ENCODE measurements at regions not wholly inside any gene's neighbourhood (a gene's known extent, or its start where the extent isn't known, plus 50 kb on each side); places are given as distances from the start of the nearest gene placed in this dataset.

DNA sequence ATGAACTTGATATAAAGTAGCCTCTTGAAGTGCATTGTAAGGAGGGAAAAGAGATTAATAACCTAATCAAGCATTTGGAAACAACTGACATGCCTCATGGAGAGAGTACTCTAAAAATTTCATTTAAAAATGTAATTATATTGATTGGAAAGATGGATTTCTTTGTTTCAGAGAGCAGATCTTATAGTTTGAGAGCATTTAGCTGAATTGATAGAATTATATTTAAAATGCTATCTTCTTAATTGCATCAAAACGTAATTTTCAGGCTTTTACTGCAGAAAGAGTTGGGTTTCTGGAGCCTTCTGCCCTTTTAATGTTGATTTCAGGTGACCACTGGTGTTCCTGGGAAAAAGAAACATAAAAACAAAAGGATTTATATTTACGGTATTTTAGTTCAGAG lies 130.6 kb downstream of the EDN3 start:
- no peak for DNase-seq (ENCODE audit: low read depth in 2 of 2)

DNA sequence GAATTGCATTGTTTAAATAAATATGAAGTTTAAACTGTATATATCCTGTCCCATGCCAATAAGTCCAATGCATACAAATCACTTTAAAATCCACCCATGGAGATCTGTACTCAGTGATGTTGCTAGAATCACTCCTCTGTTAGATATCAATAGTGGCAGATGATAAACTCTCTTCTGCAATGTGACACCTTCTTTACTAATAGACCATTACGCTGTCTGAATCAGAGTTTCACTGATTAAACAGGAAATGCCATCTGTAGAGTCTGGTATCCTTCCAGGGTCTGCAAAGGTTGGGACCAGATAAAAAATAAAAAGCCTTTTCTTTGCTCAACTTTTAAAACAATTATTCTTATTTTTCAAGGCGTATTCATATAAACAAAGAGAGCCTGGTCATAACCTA lies 134.5 kb downstream of the EDN3 start:
- no peak for DNase-seq (ENCODE audit: low read depth in 2 of 2)

DNA sequence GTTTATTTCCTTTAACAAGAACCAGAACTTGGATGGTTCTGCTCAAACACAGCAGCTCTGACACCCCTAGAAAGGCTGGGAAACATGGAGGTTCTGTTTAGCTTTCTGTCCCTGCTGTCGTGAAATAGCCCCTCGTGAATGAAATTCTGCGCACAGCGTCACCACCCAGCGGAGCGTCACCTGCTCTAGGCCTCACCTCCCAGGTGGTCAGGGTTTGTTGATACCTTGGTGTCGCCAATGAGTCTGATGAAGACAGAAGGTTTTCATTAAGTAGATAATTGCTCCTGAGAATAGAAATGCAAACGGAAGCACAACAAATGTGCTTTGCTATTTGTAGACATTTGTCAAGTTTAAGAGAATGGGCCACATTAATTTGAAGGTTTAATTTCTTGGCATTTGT lies 135.1 kb downstream of the EDN3 start:
- DNase-seq (ENCODE audit: low read depth in 2 of 2) = no peak

DNA sequence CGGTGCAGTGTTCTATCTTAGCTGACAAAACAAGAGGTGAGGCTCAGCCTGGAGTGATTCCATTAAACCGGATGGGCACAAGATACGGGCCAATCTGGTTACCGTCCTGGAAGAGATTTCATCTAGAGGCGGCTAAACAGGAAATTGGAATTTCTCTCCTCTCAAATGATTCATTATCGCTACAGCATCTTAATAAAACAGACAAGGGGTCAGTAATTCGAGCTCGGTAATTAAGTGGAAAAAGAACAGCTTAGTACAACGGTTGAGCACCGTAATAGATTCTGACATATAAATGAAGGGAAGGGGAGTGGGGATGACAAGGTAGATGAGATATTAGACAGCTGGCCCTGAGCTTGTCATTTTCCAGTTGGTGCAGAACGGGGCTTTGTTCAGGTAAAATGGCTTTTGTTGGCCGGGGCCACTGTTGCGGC lies 137.2 kb downstream of the EDN3 start:
- DNase-seq (ENCODE audit: low read depth in 2 of 2) = no peak

DNA sequence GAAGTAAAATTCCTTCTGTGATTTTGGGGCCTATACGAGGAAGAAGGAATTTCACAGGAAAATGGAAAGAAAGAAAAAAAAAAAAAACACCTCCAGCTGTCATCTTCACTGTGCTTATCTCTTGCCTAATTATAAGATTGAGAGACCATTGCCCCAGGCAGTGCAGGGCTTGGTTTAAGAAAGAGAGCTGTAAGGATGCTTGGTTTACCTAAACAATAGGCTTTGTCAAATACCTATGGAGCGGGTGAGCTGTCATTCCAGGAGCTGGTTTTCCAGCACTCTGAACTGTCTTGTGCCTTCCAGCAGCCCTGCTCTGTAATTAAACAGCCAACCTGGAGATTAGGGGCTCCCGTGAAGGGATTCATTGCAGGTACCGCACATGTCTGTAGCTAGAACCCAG lies 137.8 kb downstream of the EDN3 start:
- no peak for DNase-seq (ENCODE audit: low read depth in 2 of 2)

DNA sequence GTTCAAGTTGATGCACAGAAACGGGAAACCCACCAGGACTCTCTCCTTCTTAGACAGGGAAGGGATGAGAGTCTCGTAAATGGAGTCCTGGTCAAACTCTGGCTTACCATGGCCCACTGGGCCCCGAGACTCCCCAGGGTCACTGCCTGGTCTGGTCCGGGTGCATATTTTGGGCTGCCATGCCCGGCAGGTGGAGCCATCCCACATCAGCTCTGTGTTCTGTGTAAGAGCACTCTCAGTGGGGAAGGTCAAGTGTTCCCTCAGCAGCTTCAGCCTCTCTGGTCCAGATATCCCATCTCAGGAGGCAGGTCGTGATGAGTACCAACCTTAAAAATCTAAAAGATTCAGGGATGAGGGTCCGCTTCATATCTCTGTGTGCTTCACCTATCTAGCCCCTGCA lies 138.8 kb downstream of the EDN3 start:
- no peak for DNase-seq (ENCODE audit: low read depth in 2 of 2)

DNA sequence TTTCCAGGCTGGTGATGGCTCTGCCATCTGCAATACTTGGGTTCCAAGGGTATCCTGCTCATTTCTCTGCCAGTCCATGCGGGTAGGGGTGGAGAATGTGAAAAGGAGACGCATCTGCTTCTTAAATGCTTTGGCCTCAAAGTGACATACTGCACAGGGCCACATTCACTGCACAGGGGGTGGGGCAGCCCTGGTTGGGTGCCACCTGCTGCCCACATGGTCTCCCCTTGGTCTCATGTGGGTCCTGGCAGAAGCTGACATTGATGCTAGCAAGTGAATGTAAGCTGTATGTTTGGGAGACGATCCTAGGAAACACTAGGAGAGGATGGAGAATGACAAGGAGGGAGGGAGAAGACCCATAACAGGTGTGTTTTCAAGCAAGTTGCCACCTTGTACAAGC lies 140.9 kb downstream of the EDN3 start:
- DNase-seq (ENCODE audit: low read depth in 2 of 2) = no peak

DNA sequence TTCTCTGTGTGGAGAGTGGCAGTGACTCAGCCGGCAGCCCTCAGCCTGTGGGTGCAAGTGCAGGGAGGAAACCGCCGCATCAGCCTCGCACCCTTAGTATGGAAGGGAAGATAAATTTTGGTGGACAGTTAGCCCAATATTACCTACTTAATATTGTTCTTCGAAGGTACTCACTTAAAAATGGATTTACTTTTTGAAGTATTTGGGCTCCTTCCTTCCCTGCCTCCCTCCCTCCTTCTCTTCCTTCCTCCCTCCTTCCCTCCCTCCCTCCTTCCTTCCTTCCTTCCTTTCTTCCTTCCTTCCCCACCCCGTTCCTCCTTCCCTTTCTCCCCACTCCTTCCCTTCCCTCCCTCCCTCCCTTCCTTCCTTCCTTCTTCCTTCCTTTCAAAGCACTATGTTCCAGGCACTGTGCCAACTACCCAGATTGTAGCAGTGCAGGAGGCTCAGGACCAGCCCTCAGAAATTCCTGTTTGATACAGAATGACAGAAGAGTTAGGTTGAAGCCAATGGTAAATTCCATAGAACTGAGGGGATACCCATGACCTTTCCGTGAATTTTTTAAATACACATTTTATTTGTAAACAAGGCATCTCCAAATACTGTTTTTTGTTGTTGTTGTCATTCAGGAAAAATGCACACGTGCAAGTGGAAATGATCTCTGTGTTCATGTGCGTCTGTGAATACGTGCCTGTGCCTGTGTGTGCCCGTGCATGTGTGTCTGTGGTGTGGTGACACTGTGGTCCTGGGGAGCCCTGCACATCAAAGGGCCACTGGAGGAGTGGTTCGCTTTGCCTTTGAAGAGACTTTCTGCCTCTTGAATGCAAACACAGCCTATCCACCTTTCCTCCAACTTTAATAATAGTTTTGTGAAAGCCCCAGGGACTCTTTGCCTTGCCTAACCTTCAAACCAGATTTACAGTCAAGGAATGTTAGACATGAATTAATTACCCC lies 141.7 kb downstream of the EDN3 start:
- no peak for DNase-seq (ENCODE audit: low read depth in 2 of 2)

DNA sequence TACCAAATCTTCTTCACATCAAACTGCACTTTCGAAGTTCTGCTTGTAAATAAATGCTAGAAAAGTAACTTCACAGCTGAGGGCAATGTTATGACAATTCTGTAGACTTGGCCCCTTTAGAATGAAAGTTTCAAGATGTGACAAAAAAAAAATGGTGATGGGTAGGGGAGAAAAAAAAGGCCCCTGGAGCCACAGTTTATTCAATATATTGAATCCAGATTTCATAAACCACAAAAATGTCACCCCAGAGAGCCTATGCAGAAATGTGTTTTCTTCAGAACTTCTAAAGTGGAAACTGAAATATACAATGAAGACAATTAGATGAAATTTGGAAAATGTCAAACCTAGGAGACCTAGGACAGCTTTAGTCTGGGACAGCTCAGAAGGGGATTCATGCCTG lies 143.1 kb downstream of the EDN3 start:
- no peak for DNase-seq (ENCODE audit: low read depth in 2 of 2)

DNA sequence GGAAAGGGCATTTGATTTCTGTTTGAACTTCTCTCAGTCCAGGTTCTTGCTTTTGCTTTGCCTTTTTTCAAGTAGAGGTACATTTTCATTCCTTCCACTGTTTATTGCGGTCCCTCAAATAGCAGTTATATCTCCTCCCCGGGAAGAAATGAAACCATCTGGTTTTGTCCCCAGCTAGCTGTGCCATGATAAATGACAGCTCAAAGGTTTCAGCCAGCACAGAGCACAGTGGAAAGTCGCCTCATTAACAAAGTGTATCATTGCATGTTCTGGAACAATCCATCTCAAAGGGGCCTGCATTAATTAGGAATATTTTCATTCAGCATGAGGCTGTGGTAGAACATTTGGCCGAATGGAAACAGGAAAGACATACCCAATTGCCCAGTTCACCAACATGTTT lies 146.0 kb downstream of the EDN3 start:
- no peak for DNase-seq (ENCODE audit: low read depth in 2 of 2)

DNA sequence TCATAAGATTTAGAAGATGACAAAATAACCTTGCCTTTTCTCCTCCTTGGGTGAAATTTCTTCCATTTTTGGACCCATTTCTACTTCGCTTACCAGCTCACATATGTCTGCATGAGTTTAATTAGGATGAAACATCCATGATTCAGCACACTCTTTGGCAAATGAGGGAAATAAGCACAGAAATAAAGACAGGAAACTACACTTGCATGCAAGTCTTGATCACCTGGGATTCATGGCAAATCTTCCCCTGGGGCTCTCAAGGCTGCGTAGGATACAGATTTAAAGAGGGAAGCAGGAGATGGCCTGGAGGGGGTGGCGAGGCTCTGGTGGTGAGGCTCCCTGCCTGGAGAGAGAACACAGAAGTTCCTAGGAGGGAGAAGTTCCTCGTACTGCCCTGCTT lies 147.8 kb downstream of the EDN3 start:
- DNase-seq (ENCODE audit: low read depth in 2 of 2) = no peak

DNA sequence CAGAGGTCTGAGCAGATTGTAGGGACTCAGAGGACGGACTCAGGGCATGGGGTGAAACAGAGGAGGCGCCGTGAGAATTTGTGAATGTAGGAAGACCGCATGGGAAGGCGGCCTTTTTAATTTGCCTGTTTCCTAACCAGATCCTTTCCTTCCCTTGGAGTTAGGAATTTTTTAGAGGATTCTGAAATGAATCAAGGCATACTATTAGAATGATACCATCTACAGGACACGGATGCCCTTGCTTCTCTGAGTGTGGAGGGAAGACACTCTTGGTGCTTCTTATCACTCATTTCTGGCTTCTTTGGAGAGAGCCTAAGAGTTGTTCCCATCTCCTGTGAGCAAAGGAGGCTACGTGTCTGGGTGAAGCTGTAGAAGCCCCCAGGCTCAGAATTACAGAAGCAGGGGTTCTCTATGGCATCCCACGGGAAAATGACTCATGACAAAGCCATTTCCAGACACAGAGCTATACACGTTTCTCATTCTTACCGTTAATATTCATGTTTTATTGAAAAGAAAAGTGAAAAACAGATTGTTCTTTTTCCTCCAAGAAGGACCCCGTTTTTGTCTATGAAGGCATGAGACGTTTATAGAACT lies 148.5 kb downstream of the EDN3 start:
- no peak for DNase-seq (ENCODE audit: low read depth in 2 of 2)

DNA sequence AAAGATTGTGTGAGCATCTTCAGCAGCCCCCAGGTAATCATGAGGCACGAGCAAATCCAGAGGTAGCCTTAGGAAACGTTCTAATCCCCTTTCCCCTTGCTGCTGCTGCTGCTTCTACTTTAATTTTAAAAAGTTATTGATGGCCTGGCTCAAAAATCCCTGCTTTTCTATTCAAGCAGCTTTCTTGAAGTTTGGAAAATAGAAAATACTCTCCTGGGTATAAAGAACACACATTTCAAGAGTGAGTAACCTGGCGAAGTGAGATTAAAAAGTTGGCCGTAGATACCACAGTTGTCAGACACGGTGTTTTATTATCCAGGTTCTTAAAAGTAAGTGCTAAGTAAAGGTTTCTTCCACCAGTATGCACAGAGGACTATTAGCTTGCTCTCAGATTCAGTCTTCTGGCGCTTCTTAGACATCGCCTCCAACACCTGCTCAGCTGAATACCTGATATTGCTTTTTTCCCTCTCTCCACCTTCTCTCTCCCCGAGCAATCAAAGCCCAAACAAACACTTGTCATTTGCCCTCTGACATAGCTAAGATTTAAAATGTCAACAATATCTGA lies 150.7 kb downstream of the EDN3 start:
- DNase-seq (ENCODE audit: low read depth in 2 of 2) = no peak

DNA sequence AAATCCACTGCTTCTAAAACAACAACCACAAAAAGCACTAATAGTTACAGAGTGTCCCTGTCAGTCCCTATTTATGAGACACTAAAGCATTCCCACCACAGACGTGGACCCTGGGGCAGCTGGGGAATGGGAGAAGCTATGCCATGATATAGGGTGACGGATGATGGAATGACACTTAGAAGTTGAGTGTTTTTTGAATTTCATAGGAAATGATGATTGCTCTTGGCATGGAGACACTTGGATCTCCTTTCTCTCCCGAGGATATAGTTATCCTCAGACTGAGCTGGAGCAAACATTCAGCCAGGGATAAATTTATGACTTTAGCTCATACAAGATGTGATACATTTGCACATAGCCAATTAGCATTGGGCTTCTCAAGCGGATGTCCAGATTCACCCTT lies 151.2 kb downstream of the EDN3 start:
- no peak for DNase-seq (ENCODE audit: low read depth in 2 of 2)

DNA sequence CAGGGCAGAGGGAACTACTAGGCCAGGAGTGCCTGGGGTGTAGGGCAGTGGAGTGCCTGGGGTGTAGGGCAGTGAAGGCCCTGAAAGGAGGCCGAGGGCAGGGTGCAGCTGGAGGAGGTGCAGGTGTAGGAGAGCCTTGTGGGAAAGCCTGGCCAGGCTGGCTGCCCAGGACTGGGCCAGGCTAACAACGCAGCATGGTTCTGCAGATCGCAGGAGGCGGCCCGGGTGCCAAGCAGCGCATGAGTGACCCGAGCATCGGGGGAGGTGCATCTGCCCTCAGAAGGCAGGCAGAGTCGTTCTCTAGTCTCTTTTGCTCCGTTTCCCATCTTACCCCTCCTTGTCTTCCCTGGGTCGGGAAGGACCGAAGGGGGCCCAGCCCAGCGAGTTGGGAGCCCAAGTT lies 151.5 kb upstream of the PHACTR3 start:
- DNase-seq (ENCODE audit: low read depth in 2 of 2) = no peak

DNA sequence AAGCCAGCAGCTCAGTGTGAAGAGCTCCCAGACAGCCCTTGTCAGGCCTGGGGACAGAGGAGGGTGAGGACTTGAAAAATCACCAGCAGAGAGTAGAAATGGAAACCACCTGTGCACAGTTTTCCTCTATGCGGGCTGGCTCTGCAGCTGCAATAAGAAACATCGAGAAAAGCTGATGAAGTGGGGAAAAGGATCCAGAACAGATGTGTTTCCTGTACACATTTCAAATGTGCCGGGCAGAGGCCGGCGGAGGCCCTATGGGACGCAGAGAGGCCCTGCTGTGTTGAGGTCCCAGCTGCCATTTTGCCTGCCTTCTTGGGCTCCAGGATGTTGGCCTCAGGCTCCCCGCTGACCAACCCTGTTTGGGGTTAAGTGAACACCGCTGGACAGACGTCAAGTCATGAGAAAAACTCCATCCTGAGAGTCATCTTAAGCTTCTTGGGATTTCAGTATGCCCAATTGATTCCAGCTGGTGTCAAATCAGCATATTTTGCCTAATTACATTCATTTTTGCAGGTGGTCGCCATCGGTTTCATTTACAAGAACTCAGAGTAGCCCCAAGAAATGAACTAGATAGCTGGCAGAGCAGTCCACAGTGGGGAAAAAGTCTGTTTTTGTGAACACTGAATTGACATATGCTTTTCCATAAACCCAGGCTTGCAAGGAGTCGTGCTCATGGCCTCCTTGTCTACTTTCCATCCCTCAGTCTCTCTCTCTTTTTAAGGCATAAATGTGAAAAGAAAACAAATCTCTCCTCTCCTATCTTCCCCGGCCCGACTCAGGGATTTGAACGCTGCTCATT lies 150.4 kb upstream of the PHACTR3 start:
- no peak for DNase-seq (ENCODE audit: low read depth in 2 of 2)

DNA sequence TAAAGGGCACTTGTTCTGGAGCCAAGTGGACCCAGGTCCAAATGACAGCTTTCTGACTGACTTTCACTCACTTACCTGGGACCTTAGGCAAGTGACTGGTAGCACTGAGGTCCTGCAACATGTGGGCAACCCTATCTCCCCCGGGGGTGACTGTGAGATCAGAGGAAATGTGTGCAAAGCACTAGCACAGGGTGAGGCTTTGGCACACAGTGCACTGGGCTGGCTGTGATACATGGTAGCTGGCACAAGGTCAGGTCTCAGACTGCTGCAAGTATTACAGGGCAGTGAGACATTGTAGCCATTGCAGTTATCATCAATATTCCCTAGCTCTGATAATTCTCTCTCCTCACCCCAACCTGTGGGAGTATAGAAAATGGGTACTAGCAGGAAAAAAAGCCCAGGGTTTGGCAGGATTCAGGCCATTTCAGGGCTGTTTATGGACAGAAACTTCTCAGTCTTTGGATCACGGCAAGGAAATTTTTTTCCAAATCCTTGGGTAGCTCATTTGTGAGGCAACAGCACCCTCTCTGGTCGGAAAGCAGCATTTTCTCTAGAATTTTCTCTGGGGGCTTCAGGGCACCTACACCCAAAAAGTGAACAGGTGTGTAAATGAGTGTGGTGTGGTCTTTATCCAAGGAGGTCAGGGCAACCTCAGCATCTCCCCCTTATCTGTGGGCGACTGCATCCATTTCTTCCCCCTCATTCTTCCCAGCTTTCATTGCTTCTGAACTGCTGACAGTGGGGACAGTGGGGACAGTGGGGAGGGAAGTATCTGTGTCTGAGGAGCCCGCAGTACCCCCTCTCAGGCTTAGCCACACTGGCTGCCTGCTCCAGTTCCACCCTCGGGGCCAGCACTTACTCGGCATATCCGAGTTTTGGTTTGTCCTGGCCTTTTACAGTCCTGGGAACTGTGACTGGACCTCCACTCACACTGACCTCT lies 148.7 kb upstream of the PHACTR3 start:
- no peak for DNase-seq (ENCODE audit: low read depth in 2 of 2)

DNA sequence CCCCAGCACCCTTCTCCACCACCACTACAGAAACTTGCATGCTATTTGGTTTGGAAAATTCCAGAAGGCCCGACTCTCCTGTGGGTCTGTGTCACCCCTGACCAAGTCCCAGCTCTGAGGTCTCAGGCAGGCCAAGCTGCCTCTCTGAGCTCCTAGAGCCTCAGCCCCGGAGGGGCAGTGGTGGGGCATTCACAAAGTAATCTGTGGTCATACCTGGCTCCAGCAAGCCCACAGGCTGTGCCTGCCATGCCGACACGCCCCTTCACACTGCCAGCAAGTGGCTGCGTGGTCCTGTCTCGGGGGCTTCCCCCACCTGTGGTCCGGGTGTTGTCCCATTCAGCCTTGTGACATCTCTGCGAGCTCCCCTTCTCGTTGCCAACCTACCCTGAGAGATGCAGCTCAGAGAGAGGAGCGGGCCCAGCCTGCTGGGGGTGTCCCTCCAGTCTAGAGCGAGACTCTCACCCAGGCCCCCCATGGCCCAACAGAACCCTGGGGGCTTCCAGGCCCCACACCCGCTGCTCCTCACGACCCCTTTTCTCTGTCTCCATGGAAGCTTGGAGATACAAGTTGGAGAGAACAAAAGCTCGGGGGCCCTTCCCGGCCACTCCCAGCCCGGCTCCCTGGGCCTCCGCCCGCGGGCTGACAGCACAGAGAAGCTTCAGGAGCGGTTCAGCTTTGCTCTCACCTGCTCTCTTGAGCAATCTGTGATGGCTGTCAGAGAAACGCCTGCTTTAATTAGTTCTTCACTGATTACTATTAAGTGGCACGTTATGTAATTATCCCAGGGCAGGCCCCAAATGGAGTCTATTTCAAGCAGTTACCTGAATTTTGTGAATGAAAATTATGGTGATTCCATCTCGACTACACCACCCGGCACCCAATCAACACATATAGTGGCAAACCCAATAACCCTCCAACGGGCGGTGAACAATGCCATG lies 147.7 kb upstream of the PHACTR3 start:
- DNase-seq (ENCODE audit: low read depth in 2 of 2) = no peak

DNA sequence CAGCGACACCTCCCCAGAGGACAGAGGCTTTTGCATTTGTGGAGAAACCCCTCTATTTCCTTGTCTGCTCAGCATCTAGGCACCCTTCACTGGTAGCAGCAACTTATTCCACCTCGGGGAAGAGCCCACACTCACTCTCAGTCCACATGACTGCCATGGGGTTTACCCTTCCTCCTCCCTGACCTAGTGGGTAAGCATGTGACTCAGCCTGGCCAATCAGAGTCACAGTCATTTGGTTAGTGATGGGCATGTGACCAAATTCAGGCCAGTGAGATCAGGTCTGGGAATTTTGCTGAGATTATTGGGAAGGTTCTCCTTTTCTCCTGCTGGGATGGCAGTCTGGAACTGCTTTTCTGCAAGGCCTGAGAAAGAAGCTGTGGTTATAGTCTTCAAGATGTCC lies 145.7 kb upstream of the PHACTR3 start:
- no peak for DNase-seq (ENCODE audit: low read depth in 2 of 2)

DNA sequence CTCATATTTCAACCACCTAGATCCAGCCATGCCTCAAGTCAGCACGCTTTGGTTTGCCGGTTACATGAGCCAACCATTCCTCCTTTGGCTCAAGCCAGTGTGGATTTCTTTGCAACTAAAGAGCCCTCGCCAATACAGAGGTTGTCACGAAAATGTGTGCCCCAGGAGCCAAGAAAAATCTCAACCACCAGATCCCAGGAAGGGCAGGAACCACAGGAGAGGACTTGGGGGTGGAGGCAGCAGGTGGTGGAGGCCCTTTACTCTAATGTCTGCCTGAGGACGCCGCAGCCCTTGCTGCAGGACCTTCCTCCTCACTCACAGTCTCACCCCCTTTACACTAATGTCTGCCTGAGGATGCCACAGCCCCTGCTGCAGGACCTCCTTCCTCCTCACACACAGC lies 144.8 kb upstream of the PHACTR3 start:
- no peak for DNase-seq (ENCODE audit: low read depth in 2 of 2)

Data from stimulated activated CD8-positive, alpha-beta memory T cell treated with anti-CD3 and anti-CD28 coated beads, Interleukin-2, amount 100 ng/mL, for 48 hours (primary cell).